ENCODE measurements at regions not wholly inside any gene's neighbourhood (a gene's known extent, or its start where the extent isn't known, plus 50 kb on each side); places are given as distances from the start of the nearest gene placed in this dataset.

GRCh38 chr16:35574011-35574410, 2114.6 kb downstream of the TP53TG3F start:
- TF ChIP-seq POLR2A (IDR thresholded peaks at IDR 0.05) (no peak), CTCF (IDR thresholded peaks at IDR 0.05) (no peak), EP300 (IDR thresholded peaks at IDR 0.05) (no peak), POLR2AphosphoS5 (IDR thresholded peaks at IDR 0.05) (no peak)

Data from sigmoid colon (tissue), 4 donors.